Smooth muscle cell (in vitro differentiated cells): ENCODE measurements at regions not wholly inside any gene's neighbourhood (a gene's known extent, or its start where the extent isn't known, plus 50 kb on each side); places are given as distances from the start of the nearest gene placed in this dataset.

Experiments used
- DNase-seq: peaks from one replicate; lab custom pipeline; 2025; ENCODE audit not compliant: unreplicated experiment; lab: John Stamatoyannopoulos, UW
- H2AFZ ChIP-seq: fragments of 200-600 bp; sonication (generic); 2 replicates; pipeline ENCODE4 v1.6.0; 2016; ENCODE audit warnings: antibody characterized with exemption, low read depth, mild to moderate bottlenecking
- H3F3A ChIP-seq: fragments of 200-600 bp; sonication (generic); 2 replicates; pipeline ENCODE4 v1.6.0; 2017; ENCODE audit warnings: antibody characterized with exemption, low read depth
- H3K27ac ChIP-seq: fragments of 200-600 bp; sonication (generic); 2 replicates; pipeline ENCODE4 v1.5.1; 2016; ENCODE audit warnings: low read depth, mild to moderate bottlenecking
- H3K27me3 ChIP-seq: fragments of 200-600 bp; sonication (generic); 2 replicates; pipeline ENCODE4 v1.6.1; 2016; ENCODE audit warnings: low read depth, mild to moderate bottlenecking
- H3K36me3 ChIP-seq: fragments of 200-600 bp; sonication (generic); 2 replicates; pipeline ENCODE4 v1.5.1; 2016; ENCODE audit warnings: low read depth
- H3K4me1 ChIP-seq: fragments of 200-600 bp; sonication (generic); 2 replicates; pipeline ENCODE4 v1.5.1; 2016; ENCODE audit warnings: low read depth
- H3K4me2 ChIP-seq: fragments of 200-600 bp; sonication (generic); 2 replicates; pipeline ENCODE4 v1.6.0; 2016; ENCODE audit warnings: mild to moderate bottlenecking
- H3K4me3 ChIP-seq: fragments of 200-600 bp; sonication (generic); 2 replicates; pipeline ENCODE4 v1.5.1; 2016; ENCODE audit warnings: mild to moderate bottlenecking
- H3K79me2 ChIP-seq: fragments of 200-600 bp; sonication (generic); 2 replicates; pipeline ENCODE4 v1.6.0; 2016; ENCODE audit warnings: low read depth, mild to moderate bottlenecking
- H3K9ac ChIP-seq: fragments of 200-600 bp; sonication (generic); 2 replicates; pipeline ENCODE4 v1.6.0; 2016; ENCODE audit warnings: low read depth
- H3K9me3 ChIP-seq: fragments of 200-600 bp; sonication (generic); replicated peaks from 2 replicates; pipeline ENCODE4 v1.5.1; 2016; ENCODE audit warnings: low read depth
- H4K20me1 ChIP-seq: fragments of 200-600 bp; sonication (generic); 2 replicates; pipeline ENCODE4 v1.6.0; 2016; ENCODE audit warnings: low read depth
- CTCF ChIP-seq: fragments of 200-600 bp; sonication (generic); IDR thresholded peaks from 2 replicates; pipeline ENCODE4 v1.5.1; 2017; ENCODE audit warnings: borderline replicate concordance, mild to moderate bottlenecking, antibody characterized with exemption; ENCODE audit not compliant: insufficient read depth, poor library complexity, severe bottlenecking
- WGBS: methylation state at CpG from one replicate; pipeline ENCODE4 v1.1.7; 2016; ENCODE audit warnings: low lambda C conversion rate; 5-methylcytosine and 5-hydroxymethylcytosine counted together

GRCh38 chr3:177883091-177883490 lies 653.1 kb upstream of the KCNMB2 start:
- Histone ChIP-seq H3F3A (no peaks in the 10 kb centered on the region), H3K9ac (no peak overlapping the region), H3K27me3 (no peaks in the 10 kb centered on the region), H3K9me3 (no peaks in the 10 kb centered on the region), H3K4me1 (no peaks in the 10 kb centered on the region), H3K4me2 (no peak overlapping the region), H2AFZ (no peak overlapping the region), H4K20me1 (no peaks in the 10 kb centered on the region), H3K4me3 (no peak overlapping the region), H3K36me3 (no peaks in the 10 kb centered on the region), H3K79me2 (no peaks in the 10 kb centered on the region), H3K27ac (no peak overlapping the region)
- no peak for TF ChIP-seq CTCF
- DNase-seq = no peak
- 61% methylated on average over 2 of the region's 2 CpGs for WGBS

GRCh38 chr3:177883957-177884356 lies 652.3 kb upstream of the KCNMB2 start:
- no peak for TF ChIP-seq CTCF
- Histone ChIP-seq H3K36me3 (no peaks in the 10 kb centered on the region), H3F3A (no peaks in the 10 kb centered on the region), H3K27ac (no peak overlapping the region), H3K4me3 (no peak overlapping the region), H3K4me1 (no peaks in the 10 kb centered on the region), H3K27me3 (no peaks in the 10 kb centered on the region), H4K20me1 (no peaks in the 10 kb centered on the region), H3K9ac (no peak overlapping the region), H2AFZ (no peak overlapping the region), H3K9me3 (no peaks in the 10 kb centered on the region), H3K79me2 (no peaks in the 10 kb centered on the region), H3K4me2 (no peak overlapping the region)
- DNase-seq = no peak
- WGBS = 95% methylated on average over 1 of the region's 1 CpG

- Histone ChIP-seq H3K9me3 (no peaks in the 10 kb centered on the region), H3K9ac (no peak overlapping the region), H3K4me1 (no peaks in the 10 kb centered on the region), H3K4me2 (no peak overlapping the region), H4K20me1 (no peaks in the 10 kb centered on the region), H3K27me3 (no peaks in the 10 kb centered on the region), H3K4me3 (no peak overlapping the region), H3F3A (no peaks in the 10 kb centered on the region), H3K79me2 (no peaks in the 10 kb centered on the region), H2AFZ (no peak overlapping the region), H3K36me3 (no peaks in the 10 kb centered on the region), H3K27ac (no peak overlapping the region)
- no peak for DNase-seq
- no peak for TF ChIP-seq CTCF
- 94% methylated on average over 5 of the region's 5 CpGs for WGBS
These were observed 651.2 kb upstream of the KCNMB2 start for GRCh38 chr3:177885063-177885462.

GRCh38 chr3:177886501-177886900 lies 649.7 kb upstream of the KCNMB2 start:
- Histone ChIP-seq H3K36me3 (no peaks in the 10 kb centered on the region), H3K9me3 (no peaks in the 10 kb centered on the region), H3K27ac (no peak overlapping the region), H2AFZ (no peak overlapping the region), H4K20me1 (no peaks in the 10 kb centered on the region), H3K9ac (no peak overlapping the region), H3K4me2 (no peak overlapping the region), H3F3A (no peaks in the 10 kb centered on the region), H3K79me2 (no peaks in the 10 kb centered on the region), H3K4me3 (no peak overlapping the region), H3K27me3 (no peaks in the 10 kb centered on the region), H3K4me1 (no peaks in the 10 kb centered on the region)
- 91% methylated on average over 3 of the region's 3 CpGs for WGBS
- TF ChIP-seq CTCF = no peak
- no peak for DNase-seq
